ENCODE measurements at regions not wholly inside any gene's neighbourhood (a gene's known extent, or its start where the extent isn't known, plus 50 kb on each side); places are given as distances from the start of the nearest gene placed in this dataset.

DNA sequence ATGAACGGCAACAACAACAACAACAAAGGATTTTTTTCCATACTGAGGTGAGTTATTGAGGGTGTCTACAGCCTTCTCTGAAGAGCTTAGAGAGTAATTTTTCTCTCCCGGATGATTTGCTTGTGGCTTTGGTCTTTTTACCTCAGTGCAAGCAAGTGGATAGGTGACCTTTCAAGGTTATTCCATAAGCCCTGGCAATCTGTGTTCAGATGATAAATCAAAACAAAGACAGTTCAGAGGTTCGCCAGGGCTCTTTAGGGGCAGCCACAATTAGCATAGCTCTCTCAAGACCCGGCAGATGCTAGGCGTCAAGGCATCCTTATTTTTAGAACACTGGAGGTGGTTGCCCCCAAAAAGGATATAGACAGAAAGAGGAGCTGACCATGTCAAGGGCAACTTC, 417.9 kb upstream of the C9orf72 start:
- Histone ChIP-seq H3K4me3 (no peak overlapping the region), H3K9me3 (no peaks in the 10 kb centered on the region), H3K36me3 (no peaks in the 10 kb centered on the region), H3K27me3 (replicated peaks; ENCODE audit: insufficient read depth) (no peaks in the 10 kb centered on the region), H3K4me1 (replicated peaks) (no peaks in the 10 kb centered on the region), H3K27ac (no peak overlapping the region)
- WGBS = 85% methylated on average over 5 of the region's 5 CpGs
- no peak for DNase-seq (ENCODE audit: low spot score)
- intact Hi-C loops (cut with DNase I) = no loop called here
- no peak for TF ChIP-seq POLR2AphosphoS5 (IDR thresholded peaks at IDR 0.05)
- TF ChIP-seq, protein P1, sequence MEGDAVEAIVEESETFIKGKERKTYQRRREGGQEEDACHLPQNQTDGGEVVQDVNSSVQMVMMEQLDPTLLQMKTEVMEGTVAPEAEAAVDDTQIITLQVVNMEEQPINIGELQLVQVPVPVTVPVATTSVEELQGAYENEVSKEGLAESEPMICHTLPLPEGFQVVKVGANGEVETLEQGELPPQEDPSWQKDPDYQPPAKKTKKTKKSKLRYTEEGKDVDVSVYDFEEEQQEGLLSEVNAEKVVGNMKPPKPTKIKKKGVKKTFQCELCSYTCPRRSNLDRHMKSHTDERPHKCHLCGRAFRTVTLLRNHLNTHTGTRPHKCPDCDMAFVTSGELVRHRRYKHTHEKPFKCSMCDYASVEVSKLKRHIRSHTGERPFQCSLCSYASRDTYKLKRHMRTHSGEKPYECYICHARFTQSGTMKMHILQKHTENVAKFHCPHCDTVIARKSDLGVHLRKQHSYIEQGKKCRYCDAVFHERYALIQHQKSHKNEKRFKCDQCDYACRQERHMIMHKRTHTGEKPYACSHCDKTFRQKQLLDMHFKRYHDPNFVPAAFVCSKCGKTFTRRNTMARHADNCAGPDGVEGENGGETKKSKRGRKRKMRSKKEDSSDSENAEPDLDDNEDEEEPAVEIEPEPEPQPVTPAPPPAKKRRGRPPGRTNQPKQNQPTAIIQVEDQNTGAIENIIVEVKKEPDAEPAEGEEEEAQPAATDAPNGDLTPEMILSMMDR (IDR thresholded peaks at IDR 0.05) = no peak

DNA sequence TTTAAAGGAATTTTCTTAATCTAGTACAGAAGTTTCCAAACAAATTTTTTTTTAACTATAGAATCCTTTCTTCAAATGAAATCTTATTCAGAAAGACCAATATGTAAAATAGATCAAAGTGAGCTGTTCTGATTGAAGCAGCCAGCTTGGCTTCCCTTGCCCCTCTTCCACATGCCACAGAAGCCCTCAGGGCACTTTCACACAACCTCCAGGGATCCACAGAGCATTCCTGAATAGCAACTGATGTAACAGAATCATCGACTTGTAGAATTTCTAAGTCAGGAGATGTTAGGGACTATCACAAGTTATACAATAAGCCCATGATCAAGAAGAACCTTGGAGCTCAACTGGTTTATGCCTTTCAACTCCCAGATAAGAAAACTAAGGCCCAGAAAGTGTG, 427.8 kb upstream of the C9orf72 start:
- Histone ChIP-seq H3K4me1 (replicated peaks) (no peaks in the 10 kb centered on the region), H3K27ac (no peak overlapping the region), H3K36me3 (no peaks in the 10 kb centered on the region), H3K27me3 (replicated peaks; ENCODE audit: insufficient read depth) (no peaks in the 10 kb centered on the region), H3K9me3 (no peaks in the 10 kb centered on the region), H3K4me3 (no peak overlapping the region)
- no peak for TF ChIP-seq POLR2A (IDR thresholded peaks at IDR 0.05)
- TF ChIP-seq, protein P1 (IDR thresholded peaks at IDR 0.05) = no peak
- TF ChIP-seq POLR2AphosphoS5 (IDR thresholded peaks at IDR 0.05) = no peak
- intact Hi-C loops (cut with DNase I) = no loop called here
- no peak for DNase-seq (ENCODE audit: low spot score)
- 24% methylated on average over 1 of the region's 1 CpG for WGBS

DNA sequence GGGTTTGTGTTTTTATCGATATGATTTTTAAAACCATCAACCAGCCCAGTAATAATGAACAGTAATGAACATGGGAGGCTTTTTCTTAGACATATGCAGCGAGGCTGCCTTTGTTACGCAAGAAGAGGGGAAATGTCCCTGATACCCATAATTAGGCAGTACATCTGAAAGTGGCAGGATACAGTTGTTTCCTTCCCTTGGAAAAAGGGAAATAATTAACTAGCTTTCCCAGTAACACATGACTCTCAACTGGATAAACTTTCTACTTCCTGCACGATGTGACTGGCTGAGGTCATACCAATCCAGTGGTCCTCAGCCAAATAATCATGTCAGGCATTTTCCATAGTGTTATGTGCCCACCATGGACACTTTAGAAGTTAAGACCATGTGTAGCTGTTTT, 431.6 kb upstream of the C9orf72 start:
- Histone ChIP-seq H3K27me3 (replicated peaks; ENCODE audit: insufficient read depth) (no peaks in the 10 kb centered on the region), H3K9me3 (no peaks in the 10 kb centered on the region), H3K4me3 (no peak overlapping the region), H3K4me1 (replicated peaks) (no peaks in the 10 kb centered on the region), H3K36me3 (no peaks in the 10 kb centered on the region), H3K27ac (no peak overlapping the region)
- intact Hi-C loops (cut with DNase I) = no loop called here
- WGBS = 81% methylated on average over 4 of the region's 4 CpGs
- TF ChIP-seq, protein P1 (IDR thresholded peaks at IDR 0.05) = no peak
- TF ChIP-seq POLR2A (IDR thresholded peaks at IDR 0.05) = no peak
- no peak for DNase-seq (ENCODE audit: low spot score)

DNA sequence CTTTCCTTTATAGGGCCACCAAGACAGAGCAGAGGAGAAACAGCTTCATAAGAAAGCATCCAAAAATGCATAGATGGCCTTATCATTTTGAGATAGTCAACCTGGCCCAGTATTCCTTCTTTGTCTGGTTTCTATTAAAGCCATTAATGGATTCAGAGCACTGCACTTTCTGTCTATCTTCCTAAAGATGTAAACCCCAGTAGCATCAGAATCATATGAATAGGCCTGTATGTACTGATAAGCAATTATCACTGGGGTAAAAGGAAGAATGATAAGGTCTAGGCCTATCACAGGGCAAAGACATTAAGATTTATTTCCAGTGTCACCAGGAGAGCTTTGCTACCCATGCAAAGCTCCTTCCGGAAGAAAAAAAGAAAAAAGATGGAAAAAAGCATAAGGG, 432.5 kb upstream of the C9orf72 start:
- no peaks in the 10 kb centered on the region for H3K27me3 ChIP-seq (replicated peaks; ENCODE audit: insufficient read depth)
- H3K36me3 ChIP-seq = no peaks in the 10 kb centered on the region
- 83% methylated on average over 1 of the region's 1 CpG for WGBS
- intact Hi-C loops (cut with DNase I) = no loop called here
- no peak overlapping the region for H3K4me3 ChIP-seq
- no peak overlapping the region for H3K27ac ChIP-seq
- no peaks in the 10 kb centered on the region for H3K4me1 ChIP-seq (replicated peaks)
- no peak for TF ChIP-seq POLR2AphosphoS5 (IDR thresholded peaks at IDR 0.05)
- TF ChIP-seq, protein P1 (IDR thresholded peaks at IDR 0.05) = no peak
- no peak for TF ChIP-seq POLR2A (IDR thresholded peaks at IDR 0.05)
- no peak for DNase-seq (ENCODE audit: low spot score)
- H3K9me3 ChIP-seq = no peaks in the 10 kb centered on the region

DNA sequence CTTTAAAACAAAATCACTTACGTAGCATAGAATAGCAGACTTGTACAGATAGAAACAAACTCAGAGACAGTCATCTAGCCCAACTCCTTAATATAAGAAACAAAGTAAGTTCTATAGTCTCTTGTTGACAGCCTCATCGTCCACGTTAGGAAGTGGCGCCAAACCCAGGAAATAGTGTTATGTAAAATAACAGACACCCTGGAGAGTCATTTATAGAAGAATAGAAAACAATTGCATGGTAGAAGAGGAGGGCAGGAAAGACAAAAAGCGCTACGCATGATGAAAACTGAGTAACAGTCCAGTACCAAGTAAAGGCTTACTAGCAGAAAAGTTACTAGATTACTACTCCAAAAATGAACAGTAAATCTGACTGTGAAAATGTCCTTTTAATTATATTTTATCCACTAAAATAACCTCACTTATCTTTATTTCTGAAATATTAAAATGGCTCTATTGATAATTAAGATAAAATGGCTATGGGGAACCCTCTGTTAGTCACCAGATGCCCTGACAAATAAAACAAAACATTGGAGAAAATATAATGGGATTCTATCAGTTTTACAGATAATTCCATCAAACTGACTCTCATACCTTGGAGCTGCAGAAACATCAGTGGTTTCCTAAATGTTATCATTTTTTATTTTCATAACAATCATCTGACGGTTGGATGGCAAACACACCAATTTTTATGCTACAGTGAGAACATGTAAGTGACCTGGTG, 434.0 kb upstream of the C9orf72 start:
- Histone ChIP-seq H3K4me1 (replicated peaks) (no peaks in the 10 kb centered on the region), H3K4me3 (no peak overlapping the region), H3K36me3 (no peaks in the 10 kb centered on the region), H3K27me3 (replicated peaks; ENCODE audit: insufficient read depth) (no peaks in the 10 kb centered on the region), H3K27ac (no peak overlapping the region), H3K9me3 (no peaks in the 10 kb centered on the region)
- WGBS = 87% methylated on average over 7 of the region's 7 CpGs
- intact Hi-C loops (cut with DNase I) = no loop called here
- DNase-seq (ENCODE audit: low spot score) = no peak
- TF ChIP-seq POLR2AphosphoS5 (IDR thresholded peaks at IDR 0.05) = no peak
- TF ChIP-seq POLR2A (IDR thresholded peaks at IDR 0.05) = no peak
- TF ChIP-seq, protein P1 (IDR thresholded peaks at IDR 0.05) = no peak

Data from prostate gland (tissue), 2 donors.